Effector memory CD8-positive, alpha-beta T cell (primary cell): ENCODE measurements at regions not wholly inside any gene's neighbourhood (a gene's known extent, or its start where the extent isn't known, plus 50 kb on each side); places are given as distances from the start of the nearest gene placed in this dataset.

ENCODE experiments used
- ATAC-seq: fragments of 150-1000 bp; cut with Tn5 transposase; replicated peaks from 2 replicates; pipeline ENCODE4 v1.10.0; 2021; ENCODE audit warnings: mild to moderate bottlenecking, moderate library complexity
- DNase-seq, 3 experiments: peaks; one replicate each; pipeline ENCODE4 v3.0.0; 2021
- H3K27ac Mint-ChIP-seq, 2 donors: one replicate each; pipeline ENCODE4 v1.8.0; 2022; ENCODE audit warnings: mild to moderate bottlenecking in 2 of 2, mixed read lengths in 2 of 2, moderate library complexity in 2 of 2
- H3K27me3 Mint-ChIP-seq, 2 donors: one replicate each; pipeline ENCODE4 v1.8.0; 2022; ENCODE audit warnings: mixed read lengths in 2 of 2
- H3K36me3 Mint-ChIP-seq: one replicate; pipeline ENCODE4 v1.8.0; 2022; ENCODE audit warnings: mild to moderate bottlenecking, moderate library complexity, mixed read lengths; ENCODE audit not compliant: insufficient read depth
- H3K4me1 Mint-ChIP-seq, 2 donors: one replicate each; pipeline ENCODE4 v1.8.0; 2022; ENCODE audit warnings: low read depth in 2 of 2, mixed read lengths in 2 of 2
- H3K4me3 Mint-ChIP-seq, 2 donors: one replicate each; pipeline ENCODE4 v1.8.0; 2022; ENCODE audit warnings: mild to moderate bottlenecking in 2 of 2, mixed read lengths in 2 of 2, moderate library complexity in 2 of 2
- H3K9me3 Mint-ChIP-seq, 2 donors: one replicate each; pipeline ENCODE4 v1.8.0; 2022; ENCODE audit warnings: mixed read lengths in 2 of 2

DNA sequence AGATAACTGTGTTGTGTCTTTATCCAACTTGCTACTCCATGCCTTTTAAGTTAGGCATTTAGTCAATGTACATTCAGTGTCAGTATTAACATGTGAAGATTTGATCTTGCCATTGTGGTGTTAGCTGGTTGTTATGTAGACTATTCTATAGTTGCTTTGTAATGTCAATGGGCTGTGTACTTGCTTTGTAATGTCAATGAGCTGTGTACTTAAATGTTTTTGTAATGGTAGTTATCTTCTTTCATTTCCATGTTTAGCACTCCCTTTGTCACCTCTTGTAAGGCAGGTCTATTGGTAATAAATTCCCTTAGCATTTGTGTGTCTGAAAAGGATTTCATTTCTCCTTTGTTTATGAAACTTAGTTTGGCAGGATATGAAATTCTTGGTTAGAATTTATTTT, 53.4 kb downstream of the MC4R start:
- Mint-ChIP-seq H3K36me3 (no peaks in the 10 kb centered on the region), H3K9me3 (peaks cover 6 to 9% of the 10 kb centered on the region in 2 donors), H3K4me3 (no peak overlapping the region), H3K27me3 (no peaks in the 10 kb centered on the region), H3K27ac (no peak overlapping the region), H3K4me1 (no peaks in the 10 kb centered on the region)
- ATAC-seq (no peak), DNase-seq (no peak)

DNA sequence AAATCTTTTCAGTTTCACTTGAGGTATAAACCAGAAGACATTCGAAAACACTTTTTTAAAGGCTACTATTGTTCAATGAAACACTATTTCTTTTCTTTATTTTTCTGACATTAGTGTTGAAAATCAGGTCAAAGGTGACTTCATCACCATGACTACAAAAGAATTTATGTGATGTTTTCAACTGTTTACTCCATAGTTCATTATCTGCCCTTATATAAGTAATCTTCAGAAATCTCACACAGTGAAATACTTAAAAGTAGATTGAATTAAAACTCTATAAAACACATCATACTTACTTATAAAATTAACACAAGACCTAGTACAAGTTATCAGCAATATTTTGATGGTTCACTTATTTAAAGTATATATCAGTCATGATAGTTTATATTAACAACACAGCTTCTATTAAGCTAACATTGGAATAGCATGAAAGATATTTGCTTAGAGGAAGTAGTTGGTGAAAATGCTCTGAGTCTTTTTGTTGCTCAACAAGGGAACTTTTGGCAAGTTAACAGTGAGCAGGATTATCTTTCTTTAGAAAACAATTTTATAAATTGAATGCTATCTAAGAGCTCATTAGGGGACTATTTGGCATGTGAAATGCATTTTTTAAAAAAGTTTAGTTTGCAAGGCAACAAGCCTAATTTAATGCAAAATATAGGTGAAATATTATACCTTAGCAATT, 60.8 kb downstream of the MC4R start:
- H3K27me3 Mint-ChIP-seq = no peaks in the 10 kb centered on the region
- H3K4me3 Mint-ChIP-seq = no peak overlapping the region
- no peaks in the 10 kb centered on the region for H3K4me1 Mint-ChIP-seq
- DNase-seq (no peak), ATAC-seq (no peak)
- no peak overlapping the region for H3K27ac Mint-ChIP-seq
- no peaks in the 10 kb centered on the region for H3K36me3 Mint-ChIP-seq
- peaks cover 5 to 13% of the 10 kb centered on the region in 2 donors for H3K9me3 Mint-ChIP-seq

DNA sequence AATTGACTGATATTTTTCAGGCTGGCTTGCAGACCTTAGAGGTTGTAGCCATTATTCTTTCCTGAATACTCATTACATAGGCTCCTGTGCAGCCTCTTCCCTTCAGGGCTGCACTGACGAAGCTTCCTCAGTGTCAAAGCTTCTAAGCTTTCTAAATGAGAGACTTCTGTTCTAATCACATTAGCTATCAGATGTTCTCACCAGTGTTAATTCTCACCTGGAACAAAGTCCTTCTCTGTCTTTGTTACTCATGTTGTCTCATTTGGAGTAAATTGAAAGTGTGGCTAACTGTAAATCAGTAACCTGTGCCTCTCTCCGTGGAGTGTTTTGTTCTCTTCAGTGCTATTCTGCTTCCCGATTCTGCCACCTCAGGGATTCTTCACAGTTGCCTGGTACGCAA, 76.9 kb downstream of the MC4R start:
- Mint-ChIP-seq H3K9me3 (peaks cover 0 to 7% of the 10 kb centered on the region in 2 donors), H3K27me3 (no peaks in the 10 kb centered on the region), H3K36me3 (no peaks in the 10 kb centered on the region), H3K4me3 (no peak overlapping the region), H3K27ac (no peak overlapping the region), H3K4me1 (no peaks in the 10 kb centered on the region)
- DNase-seq (no peak), ATAC-seq (no peak)

DNA sequence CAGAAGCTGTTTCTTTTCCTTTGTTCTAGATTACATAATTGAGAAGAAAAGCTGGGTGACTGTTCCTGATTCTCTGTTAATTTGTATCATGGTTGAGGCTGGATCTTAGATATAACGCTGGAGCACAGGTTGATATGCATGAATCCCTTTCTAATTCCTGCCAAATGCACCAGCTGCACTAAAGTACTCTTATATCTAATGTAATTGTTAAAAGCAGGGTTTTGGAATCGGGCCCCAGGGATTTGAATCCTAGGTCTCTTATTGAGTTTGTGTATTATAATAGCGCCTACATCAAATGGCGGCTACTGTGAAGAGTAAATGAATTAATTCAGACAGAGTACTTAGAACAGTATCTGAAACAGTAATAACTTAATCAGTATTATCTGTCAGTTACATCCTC, 80.4 kb downstream of the MC4R start:
- Mint-ChIP-seq H3K36me3 (no peaks in the 10 kb centered on the region), H3K27ac (no peak overlapping the region), H3K27me3 (no peaks in the 10 kb centered on the region)

DNA sequence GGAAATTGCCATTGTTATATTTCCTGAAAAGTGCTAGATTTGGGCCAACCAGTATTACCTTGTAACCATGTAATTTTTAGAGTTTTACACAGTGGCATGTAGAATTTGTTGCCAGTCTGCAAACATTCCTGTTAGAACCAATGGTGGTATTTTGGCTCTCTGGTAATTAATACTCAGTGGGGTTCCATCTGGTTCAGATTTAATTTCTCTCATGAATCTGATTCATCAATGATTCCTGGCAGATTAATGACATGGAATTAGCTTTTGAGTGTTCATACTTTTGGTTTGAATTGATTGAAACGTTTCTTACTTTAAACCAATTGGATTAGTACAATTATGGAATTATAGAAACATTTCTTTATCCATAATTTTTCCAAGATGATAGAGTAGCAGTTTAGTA, 93.2 kb downstream of the MC4R start:
- Mint-ChIP-seq H3K9me3 (no peaks in the 10 kb centered on the region), H3K4me3 (no peak overlapping the region), H3K4me1 (no peaks in the 10 kb centered on the region), H3K27ac (no peak overlapping the region), H3K27me3 (no peaks in the 10 kb centered on the region), H3K36me3 (no peaks in the 10 kb centered on the region)
- DNase-seq = no peak
- ATAC-seq = no peak

More for the DNA sequence above, 80.4 kb downstream of the MC4R start:
- Mint-ChIP-seq H3K4me3 (no peak overlapping the region), H3K9me3 (peaks cover 0 to 2% of the 10 kb centered on the region in 2 donors), H3K4me1 (no peaks in the 10 kb centered on the region)
- ATAC-seq = no peak
- DNase-seq = no peak

DNA sequence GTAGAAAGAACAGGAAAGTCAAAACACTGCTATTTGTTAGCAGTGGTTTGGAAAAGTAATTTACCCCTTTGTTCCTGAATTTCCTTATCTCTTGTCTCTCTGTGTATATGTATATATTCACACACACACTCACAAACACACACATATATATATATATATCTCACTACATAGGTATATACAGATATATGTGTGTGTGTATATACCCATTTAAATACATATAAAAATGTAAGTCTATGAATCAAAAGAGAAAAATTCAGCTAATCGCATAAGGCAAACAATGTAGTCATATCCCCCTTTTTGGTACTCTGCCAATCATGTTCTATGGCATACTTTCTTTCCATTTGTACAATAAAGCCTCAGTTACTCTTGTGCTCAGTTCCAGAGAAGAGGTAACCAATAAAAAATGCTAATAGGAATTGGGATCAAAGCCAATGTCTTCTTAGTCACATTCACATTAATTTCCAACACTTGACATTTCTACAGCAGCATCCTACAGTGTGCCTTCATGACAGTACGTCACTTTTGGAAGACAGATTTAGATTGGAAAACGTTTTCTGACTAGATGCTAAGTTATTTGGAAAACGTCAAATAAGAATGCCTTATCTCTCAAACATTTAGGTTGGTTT, 94.6 kb downstream of the MC4R start:
- H3K36me3 Mint-ChIP-seq = no peaks in the 10 kb centered on the region
- no peak for ATAC-seq

DNA sequence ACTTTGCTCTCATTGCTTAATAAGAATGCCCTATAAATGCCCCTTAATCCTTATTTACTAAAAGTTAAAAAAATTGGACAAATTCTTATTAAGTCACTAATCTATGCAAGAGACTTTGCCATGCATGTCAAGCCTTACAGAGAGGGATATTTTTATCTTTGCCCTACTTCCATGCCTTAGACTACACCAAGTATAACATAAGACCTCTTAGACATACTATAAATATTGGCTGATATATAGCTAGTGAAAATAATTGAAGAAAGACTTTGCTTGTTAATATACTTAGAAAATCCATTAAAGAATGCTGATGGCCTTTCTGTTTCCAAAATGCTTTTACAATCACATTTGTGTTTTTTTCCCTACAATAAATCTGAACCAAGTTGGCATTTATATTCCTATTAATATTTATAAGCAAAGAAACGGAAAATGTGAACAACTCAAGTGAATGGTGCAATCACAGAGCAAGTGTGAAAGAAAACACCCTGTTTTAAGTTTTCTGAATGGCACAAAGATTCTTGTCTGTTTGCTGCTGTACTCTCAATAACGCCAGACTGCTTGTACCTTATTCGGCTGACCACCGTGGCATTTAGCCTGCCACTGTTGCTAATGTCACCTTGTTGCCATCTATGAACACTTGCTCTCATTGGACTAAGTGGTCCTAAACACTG, 105.0 kb downstream of the MC4R start:
- no peaks in the 10 kb centered on the region for H3K36me3 Mint-ChIP-seq
- H3K9me3 Mint-ChIP-seq = peaks cover 0 to 6% of the 10 kb centered on the region in 2 donors
- no peaks in the 10 kb centered on the region for H3K27me3 Mint-ChIP-seq
- H3K27ac Mint-ChIP-seq = no peak overlapping the region
- no peak for DNase-seq
- no peaks in the 10 kb centered on the region for H3K4me1 Mint-ChIP-seq
- H3K4me3 Mint-ChIP-seq = no peak overlapping the region
- no peak for ATAC-seq

More for the DNA sequence above, 94.6 kb downstream of the MC4R start:
- Mint-ChIP-seq H3K27me3 (no peaks in the 10 kb centered on the region), H3K9me3 (no peaks in the 10 kb centered on the region), H3K4me1 (no peaks in the 10 kb centered on the region), H3K27ac (no peak overlapping the region), H3K4me3 (no peak overlapping the region)
- DNase-seq = no peak

DNA sequence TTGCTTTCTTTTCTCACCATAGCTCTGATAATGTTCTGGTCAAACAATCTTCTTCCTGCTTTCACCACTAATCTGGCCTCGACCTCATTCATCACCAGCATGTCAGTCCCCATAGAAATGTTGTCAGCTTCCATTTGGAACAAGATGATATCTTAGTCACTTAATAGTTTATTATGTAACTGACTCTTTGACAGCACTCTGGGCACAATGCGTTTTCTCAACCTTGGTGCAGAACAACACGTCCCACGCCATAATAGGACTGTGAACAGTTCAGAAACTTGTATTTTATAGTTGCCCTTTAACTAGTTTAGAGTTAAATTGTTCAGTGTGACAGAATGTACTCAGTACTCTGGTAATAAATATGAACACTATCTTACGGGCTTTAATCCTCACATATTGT, 106.0 kb downstream of the MC4R start:
- Mint-ChIP-seq H3K27ac (no peak overlapping the region), H3K36me3 (no peaks in the 10 kb centered on the region), H3K4me1 (no peaks in the 10 kb centered on the region), H3K4me3 (no peak overlapping the region), H3K27me3 (no peaks in the 10 kb centered on the region), H3K9me3 (peaks cover 6 to 9% of the 10 kb centered on the region in 2 donors)
- no peak for ATAC-seq
- no peak for DNase-seq

DNA sequence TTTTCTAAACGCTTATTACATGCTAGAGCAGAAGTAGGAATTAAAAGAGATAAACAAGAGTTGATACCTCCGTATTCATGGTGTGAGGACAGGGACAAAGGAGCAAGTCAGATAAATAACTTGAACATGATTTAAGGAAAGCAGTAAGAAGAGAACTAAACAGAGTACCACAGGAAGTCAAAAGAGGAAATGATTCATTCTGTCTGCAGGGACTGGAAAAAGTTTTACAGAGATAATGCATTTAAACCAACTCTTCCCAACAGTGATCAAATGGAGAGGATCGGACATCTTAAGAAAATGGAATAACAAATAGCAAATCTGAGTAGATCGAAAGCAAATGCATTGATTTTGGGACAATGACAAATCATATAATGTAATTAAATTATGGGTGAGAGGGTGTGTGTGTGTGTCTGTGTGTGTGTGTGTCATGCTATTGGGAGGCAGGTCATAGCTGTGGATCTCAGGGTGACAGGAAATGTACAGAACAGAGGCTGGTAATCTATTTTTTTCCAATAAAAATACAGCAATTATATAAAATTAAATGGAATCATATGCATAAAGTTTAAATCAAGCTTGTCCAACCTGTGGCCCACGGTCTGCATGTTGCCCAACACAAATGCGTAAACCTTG, 113.4 kb downstream of the MC4R start:
- H3K9me3 Mint-ChIP-seq = peaks cover 11 to 22% of the 10 kb centered on the region in 2 donors
- H3K4me3 Mint-ChIP-seq = no peak overlapping the region
- H3K4me1 Mint-ChIP-seq = no peaks in the 10 kb centered on the region
- H3K36me3 Mint-ChIP-seq = no peaks in the 10 kb centered on the region
- no peak overlapping the region for H3K27ac Mint-ChIP-seq
- no peaks in the 10 kb centered on the region for H3K27me3 Mint-ChIP-seq
- ATAC-seq (no peak), DNase-seq (no peak)

DNA sequence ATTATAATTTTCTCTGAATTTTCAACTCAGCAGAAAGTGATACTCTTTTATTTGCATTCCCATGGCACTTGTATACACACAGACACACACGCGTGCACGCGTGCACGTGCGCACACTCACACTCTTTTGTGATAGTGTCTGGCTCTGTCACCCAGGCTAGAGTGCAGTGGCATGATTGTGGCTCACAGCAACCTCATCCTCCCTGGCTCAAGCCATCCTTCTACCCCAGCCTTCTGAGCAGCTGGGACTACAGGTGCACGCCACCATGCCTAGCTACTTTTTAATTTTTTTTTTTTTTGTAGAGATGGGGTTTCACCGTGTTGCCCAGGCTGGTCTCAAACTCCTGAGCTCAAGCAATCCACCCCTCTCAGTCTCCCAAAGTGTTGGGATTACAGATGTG, 123.2 kb downstream of the MC4R start:
- DNase-seq (no peak), ATAC-seq (no peak)
- H3K9me3 Mint-ChIP-seq = peaks cover 0 to 10% of the 10 kb centered on the region in 2 donors
- no peaks in the 10 kb centered on the region for H3K27me3 Mint-ChIP-seq
- H3K4me1 Mint-ChIP-seq = no peaks in the 10 kb centered on the region
- H3K4me3 Mint-ChIP-seq = no peak overlapping the region
- peaks cover 4% of the 10 kb centered on the region for H3K36me3 Mint-ChIP-seq
- no peak overlapping the region for H3K27ac Mint-ChIP-seq

DNA sequence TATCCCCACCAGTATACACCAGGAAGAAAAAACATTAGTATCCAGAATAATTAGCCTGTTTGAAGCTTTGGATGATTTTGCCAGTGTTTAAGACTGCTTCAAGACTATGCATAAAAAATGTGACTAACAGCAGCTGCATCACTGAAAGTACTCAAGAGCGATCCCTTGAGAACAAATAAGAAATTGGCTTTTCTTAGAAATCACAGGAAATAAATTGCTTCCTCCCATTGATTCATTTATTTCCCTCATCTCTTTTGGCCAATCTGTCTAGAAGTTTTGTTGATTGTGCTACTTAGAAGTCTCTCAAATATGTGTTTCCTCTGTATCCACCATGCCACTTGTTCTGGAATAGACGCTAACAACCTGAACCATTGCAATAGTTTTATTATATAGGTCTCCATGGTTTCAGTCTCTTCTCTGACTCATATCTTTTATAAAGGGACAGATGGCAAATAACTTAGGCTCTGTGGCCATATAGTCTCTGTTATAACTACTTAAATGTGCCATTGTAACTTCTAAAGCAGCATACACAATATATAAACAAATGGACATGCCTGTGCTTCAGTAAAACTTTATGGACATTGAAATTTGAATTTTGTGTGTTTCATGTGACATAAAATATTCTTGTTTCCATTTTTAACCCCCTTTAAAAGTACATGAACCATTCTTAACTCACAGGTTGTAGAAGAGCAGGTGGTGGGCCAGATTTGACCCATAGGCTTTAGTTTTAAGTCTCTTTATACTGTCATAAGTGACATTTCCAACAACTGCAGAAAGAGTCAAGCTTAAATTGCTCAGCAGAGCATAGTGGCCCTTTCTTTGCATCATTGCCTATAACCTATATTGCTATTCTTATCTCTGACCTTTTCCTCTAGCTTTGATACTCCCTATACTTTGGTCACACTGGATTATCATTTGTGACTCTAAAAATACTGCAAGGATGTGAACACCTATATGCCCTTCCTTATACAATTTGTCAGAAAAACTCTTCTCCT, 123.9 kb downstream of the MC4R start:
- Mint-ChIP-seq H3K4me3 (no peak overlapping the region), H3K36me3 (peaks cover 4% of the 10 kb centered on the region), H3K9me3 (peaks cover under 1 to 10% of the 10 kb centered on the region in 2 donors), H3K27ac (no peak overlapping the region), H3K27me3 (no peaks in the 10 kb centered on the region), H3K4me1 (no peaks in the 10 kb centered on the region)
- DNase-seq (no peak), ATAC-seq (no peak)

DNA sequence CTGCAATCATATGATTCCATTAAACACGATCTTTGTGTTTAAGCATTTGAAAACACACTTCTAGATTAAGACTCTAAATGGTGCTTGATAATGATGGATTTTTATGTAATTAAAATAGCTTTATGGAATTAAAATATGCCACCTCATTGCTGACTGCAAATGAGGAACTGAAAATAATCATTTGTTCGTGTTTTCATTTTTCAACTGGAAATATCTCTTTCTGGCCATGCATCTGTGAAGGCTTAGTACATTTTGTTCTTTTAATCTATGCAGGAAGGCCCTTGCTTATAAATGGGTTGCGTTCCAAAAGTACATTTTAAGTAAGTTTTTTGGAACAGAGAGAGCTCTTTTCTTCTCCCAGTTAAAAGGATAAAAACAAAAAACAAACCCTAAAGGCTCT, 125.5 kb downstream of the MC4R start:
- DNase-seq (no peak), ATAC-seq (no peak)
- Mint-ChIP-seq H3K9me3 (peaks cover 10 to 15% of the 10 kb centered on the region in 2 donors), H3K36me3 (no peaks in the 10 kb centered on the region), H3K4me3 (no peak overlapping the region), H3K4me1 (no peaks in the 10 kb centered on the region), H3K27me3 (no peaks in the 10 kb centered on the region), H3K27ac (no peak overlapping the region)

DNA sequence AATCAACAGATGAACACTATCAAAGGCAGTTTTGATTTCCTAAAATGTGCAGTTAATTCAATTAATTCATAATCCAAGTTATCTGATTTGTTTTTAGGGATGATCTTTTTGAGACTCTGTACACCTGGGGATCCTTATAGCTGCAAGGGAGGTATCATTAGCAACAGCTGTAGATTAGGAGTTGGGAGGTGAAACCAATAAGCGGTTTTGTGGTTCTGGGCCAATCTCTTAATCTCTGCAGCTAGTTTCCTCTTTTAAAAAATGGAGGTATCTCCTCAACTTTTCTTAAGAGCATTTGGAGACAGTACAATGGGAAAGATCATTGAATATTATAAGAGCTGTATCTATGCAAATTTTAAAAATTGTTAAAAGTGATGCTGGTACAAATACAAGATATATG, 126.0 kb downstream of the MC4R start:
- Mint-ChIP-seq H3K27me3 (no peaks in the 10 kb centered on the region), H3K9me3 (peaks cover 10 to 15% of the 10 kb centered on the region in 2 donors), H3K4me1 (no peaks in the 10 kb centered on the region), H3K36me3 (no peaks in the 10 kb centered on the region), H3K27ac (no peak overlapping the region), H3K4me3 (no peak overlapping the region)
- no peak for ATAC-seq
- DNase-seq = no peak
